NCI-H128 (cell line): ENCODE measurements at regions not wholly inside any gene's neighbourhood (a gene's known extent, or its start where the extent isn't known, plus 50 kb on each side); places are given as distances from the start of the nearest gene placed in this dataset.

Source experiments
- DNase-seq: peaks from one replicate; lab custom pipeline; 2025; ENCODE audit not compliant: unreplicated experiment; lab: John Stamatoyannopoulos, UW

GRCh38 chr12:58357511-58357910 lies 416.1 kb downstream of the ATP23 start:
- DNase-seq = no peak

- DNase-seq = no peak
Observed at GRCh38 chr12:58358369-58358768, 417.0 kb downstream of the ATP23 start.

- no peak for DNase-seq
Observed at GRCh38 chr12:58359084-58359483, 417.7 kb downstream of the ATP23 start.

- no peak for DNase-seq
Observed at GRCh38 chr12:58361056-58361455, 419.7 kb downstream of the ATP23 start.

- no peak for DNase-seq
Observed at GRCh38 chr12:58363971-58364370, 422.6 kb downstream of the ATP23 start.

- no peak for DNase-seq
Observed at GRCh38 chr12:58364389-58365086, 423.2 kb downstream of the ATP23 start.

- no peak for DNase-seq
Observed at GRCh38 chr12:58365087-58365390, 423.7 kb downstream of the ATP23 start.

- no peak for DNase-seq
Observed at GRCh38 chr12:58367041-58367440, 425.7 kb downstream of the ATP23 start.

- DNase-seq = no peak
Observed at GRCh38 chr12:58368001-58368400, 426.6 kb downstream of the ATP23 start.

- DNase-seq = no peak
Observed at GRCh38 chr12:58369576-58369975, 428.2 kb downstream of the ATP23 start.

GRCh38 chr12:58372298-58372697 lies 430.9 kb downstream of the ATP23 start:
- DNase-seq = no peak

- DNase-seq = no peak
Observed at GRCh38 chr12:58378028-58378427, 436.7 kb downstream of the ATP23 start.

- DNase-seq = no peak
Observed at GRCh38 chr12:58381546-58381945, 440.2 kb downstream of the ATP23 start.

- no peak for DNase-seq
Observed at GRCh38 chr12:58384196-58384595, 442.8 kb downstream of the ATP23 start.

- no peak for DNase-seq
Observed at GRCh38 chr12:58386136-58386535, 444.8 kb downstream of the ATP23 start.

- no peak for DNase-seq
Observed at GRCh38 chr12:58387199-58387598, 445.8 kb downstream of the ATP23 start.

- DNase-seq = no peak
Observed at GRCh38 chr12:58388261-58388660, 446.9 kb downstream of the ATP23 start.

- no peak for DNase-seq
Observed at GRCh38 chr12:58393152-58393551, 451.8 kb downstream of the ATP23 start.

GRCh38 chr12:58395056-58395455 lies 453.7 kb downstream of the ATP23 start:
- no peak for DNase-seq

GRCh38 chr12:58395470-58395869 lies 454.1 kb downstream of the ATP23 start:
- DNase-seq = no peak

- DNase-seq = no peak
Observed at GRCh38 chr12:58396239-58396638, 454.9 kb downstream of the ATP23 start.

- no peak for DNase-seq
Observed at GRCh38 chr12:58405363-58405762, 464.0 kb downstream of the ATP23 start.

GRCh38 chr12:58408516-58408915 lies 467.1 kb downstream of the ATP23 start:
- no peak for DNase-seq
